ENCODE measurements at regions not wholly inside any gene's neighbourhood (a gene's known extent, or its start where the extent isn't known, plus 50 kb on each side); places are given as distances from the start of the nearest gene placed in this dataset.
"Not testable (repeated sequence)": the region's sequence is repeated elsewhere in the genome, so short reads cannot be mapped to it uniquely, and the experiment has no call there.

DNA sequence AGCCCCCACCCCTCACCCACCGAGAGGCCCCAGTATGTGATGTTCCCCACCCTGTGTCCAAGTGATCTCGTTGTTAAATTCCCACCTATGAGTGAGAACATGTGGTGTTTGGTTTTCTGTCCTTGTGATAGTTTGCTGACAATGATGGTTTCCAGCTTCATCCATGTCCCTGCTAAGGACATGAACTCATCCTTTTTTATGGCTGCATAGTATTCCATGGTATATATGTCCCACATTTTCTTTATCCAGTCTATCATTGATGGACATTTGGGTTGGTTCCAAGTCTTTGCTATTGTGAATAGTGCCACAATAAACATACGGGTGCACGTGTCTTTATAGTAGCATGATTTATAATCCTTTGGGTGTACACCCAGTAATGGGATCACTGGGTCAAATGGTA, 79.2 kb downstream of the PXDC1 start:
- not testable (repeated sequence) for DNase-seq (ENCODE audit: low read depth)

- DNase-seq (ENCODE audit: low read depth), result no peak
These were observed 80.1 kb downstream of the PXDC1 start for GRCh38 chr6:3671382-3671781.

- no peak for DNase-seq (ENCODE audit: low read depth)
These were observed 81.2 kb downstream of the PXDC1 start for GRCh38 chr6:3670356-3670755.

GRCh38 chr6:3669916-3670315, 81.6 kb downstream of the PXDC1 start:
- no peak for DNase-seq (ENCODE audit: low read depth)

DNA sequence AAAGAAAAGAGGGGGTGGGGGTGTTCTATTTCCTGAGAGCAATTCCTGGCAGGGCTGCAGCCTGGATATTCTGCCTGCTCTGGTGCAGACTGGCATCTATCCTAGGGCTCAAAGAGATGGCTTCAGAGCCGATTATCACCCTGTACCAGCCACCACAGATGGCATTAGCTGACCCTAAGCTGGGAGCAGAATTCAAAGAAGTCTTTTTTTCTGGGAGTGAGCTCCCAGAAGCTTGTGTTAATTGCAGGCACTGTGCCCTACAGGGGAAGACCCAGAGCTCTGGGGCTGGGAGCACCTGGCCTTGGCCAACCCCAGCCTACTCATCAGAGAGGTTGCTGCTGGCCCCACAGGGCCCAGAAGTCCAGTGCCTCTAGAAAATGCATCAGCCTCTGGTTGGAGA, 85.9 kb downstream of the PXDC1 start:
- no peak for DNase-seq (ENCODE audit: low read depth)

GRCh38 chr6:3664625-3665041, 86.9 kb downstream of the PXDC1 start:
- no peak for DNase-seq (ENCODE audit: low read depth)

DNA sequence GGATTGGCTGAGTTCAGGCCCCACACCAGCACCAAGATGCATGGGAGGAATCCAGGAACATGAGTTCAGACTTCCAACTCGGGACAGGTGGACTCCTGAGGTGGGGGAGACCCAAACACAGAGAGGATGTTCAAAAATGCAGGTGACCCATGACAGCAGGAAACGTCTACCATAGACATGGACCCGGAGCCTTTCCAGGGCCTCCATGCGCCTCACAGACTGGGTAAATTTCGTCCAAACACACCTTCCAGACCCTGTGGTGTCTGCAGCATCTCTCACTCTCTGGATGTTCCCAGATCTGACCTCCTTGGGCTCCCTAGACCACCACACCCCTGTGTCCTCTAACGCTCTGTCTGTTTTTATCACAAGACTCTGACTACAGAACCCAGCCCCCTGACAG, 87.7 kb downstream of the PXDC1 start:
- no peak for DNase-seq (ENCODE audit: low read depth)

- no peak for DNase-seq (ENCODE audit: low read depth)
These were observed 88.4 kb downstream of the PXDC1 start for GRCh38 chr6:3663081-3663480.

DNA sequence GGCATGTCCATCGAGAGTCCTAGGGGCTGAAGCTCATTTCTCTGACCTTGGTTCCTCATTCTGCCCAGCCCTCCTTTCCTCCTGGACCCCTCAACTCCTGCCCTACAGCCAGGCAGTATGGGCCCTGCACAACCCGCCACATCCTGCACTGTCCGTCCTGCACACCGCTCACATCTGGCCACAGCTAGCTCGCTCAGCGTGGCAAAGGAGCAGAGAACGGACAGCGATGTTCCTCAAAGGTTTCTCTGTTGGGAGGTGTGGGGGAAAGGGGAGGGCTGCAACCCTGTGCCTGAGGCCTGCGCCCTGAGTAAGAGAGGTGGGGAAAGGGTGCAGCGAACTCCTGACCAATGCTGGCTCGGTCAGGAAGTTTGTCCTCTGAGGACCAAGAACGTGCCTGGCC, 90.1 kb downstream of the PXDC1 start:
- no peak for DNase-seq (ENCODE audit: low read depth)

GRCh38 chr6:3660473-3660872, 91.0 kb downstream of the PXDC1 start:
- no peak for DNase-seq (ENCODE audit: low read depth)

GRCh38 chr6:3659748-3660147, 91.8 kb downstream of the PXDC1 start:
- no peak for DNase-seq (ENCODE audit: low read depth)

DNA sequence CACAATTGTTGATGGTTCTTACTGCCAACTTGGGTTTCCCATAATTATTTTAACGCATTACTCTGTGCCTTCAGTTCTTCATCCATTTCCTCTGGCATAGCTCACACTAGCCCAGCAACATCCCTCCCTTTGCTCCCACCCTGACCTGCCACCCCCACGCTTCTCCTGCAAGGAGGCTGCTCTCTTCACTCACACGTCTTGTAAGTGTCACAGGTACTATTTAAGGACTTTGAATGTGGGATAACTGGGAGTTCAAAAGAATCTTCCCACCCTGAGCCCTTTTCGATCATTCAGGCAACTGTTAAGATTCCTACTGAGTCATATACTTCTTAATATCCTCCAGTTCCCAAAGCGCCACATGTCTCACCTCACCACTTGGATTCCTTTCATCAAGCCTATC, 95.4 kb downstream of the PXDC1 start:
- no peak for DNase-seq (ENCODE audit: low read depth)

DNA sequence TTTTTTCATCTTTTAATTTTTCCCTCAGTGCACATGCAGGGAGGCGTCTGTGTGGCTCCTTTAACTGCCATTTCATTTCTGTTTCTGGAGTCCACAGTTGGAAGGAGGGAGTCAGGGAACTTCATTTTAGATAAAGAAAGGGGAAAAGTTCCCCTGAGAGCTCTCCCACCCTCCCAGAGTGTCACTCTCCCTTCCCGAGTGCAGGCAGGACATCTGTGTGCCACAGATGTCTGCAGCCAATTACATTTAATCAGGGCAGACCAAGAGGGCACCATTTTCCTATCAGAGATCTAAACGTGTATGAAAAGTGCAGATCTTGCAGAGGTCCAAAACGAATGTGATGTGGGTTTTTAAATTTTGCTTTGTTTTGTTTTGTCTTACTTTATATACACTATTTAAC, 96.6 kb downstream of the PXDC1 start:
- DNase-seq (ENCODE audit: low read depth), result no peak

GRCh38 chr6:3654436-3654835, 97.1 kb downstream of the PXDC1 start:
- DNase-seq (ENCODE audit: low read depth), result no peak

DNA sequence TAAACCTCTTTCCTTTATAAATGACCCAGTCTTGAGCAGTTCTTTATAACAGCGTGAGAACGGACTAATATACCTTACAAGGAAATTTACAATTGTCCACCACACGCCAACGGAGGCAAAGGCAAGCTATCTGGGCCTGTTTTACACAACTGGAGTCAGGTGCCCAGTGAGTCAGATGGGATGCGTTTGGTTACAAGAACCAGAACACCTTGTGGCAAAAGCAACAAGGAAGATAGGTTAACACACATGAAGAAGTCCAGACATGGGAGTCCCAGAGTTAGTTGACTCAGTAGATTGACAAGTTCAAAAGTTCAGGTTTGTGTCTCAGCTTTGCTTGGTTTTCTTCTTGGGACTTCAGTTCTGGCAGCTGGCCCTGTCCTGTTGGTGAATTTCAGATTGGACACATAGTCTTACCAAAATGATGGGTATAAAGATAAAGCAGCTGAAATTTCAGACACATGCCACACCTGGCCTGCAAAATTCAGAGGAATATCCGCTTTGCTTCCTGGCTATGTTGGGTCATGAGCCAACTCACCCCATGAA, 97.9 kb downstream of the PXDC1 start:
- no peak for DNase-seq (ENCODE audit: low read depth)

GRCh38 chr6:3651698-3652229, 99.7 kb downstream of the PXDC1 start:
- DNase-seq (ENCODE audit: low read depth), result no peak

DNA sequence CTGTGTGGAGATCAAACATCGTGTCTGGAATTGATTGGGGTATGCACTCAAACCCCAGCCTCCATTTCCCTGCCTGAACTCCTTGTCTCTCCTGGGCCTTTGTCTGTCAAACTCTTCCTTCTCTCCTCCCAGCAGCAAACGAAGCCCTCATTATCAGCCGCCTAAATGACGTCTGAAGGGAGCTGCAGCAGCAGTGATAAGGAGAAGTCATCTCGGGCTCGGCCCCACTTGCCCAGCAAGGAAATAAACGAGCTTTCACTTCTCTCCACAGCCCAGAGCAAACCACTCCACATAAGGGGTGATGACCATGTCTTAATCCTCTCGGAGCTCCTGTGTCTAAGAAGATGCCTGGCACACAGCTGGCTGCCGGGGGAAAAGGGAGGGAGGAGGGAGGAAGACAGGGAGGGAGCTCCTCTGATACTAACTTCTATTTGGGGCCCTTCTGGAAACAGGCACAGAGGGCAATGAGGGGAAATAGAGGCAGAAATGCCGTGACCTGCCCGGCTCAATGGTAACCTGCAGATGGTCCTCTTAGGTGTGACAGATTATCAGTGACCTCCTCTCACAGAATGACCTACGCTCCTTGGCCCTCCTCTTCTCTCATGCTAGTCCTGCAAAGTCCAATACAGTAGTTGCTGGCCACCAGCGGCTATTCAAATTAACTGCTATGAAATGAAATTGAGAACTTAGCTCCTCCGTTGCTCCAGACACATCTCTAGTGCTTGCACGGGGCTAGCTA, 100.4 kb downstream of the PXDC1 start:
- DNase-seq (ENCODE audit: low read depth), result no peak

GRCh38 chr6:3650076-3650958, 101.2 kb downstream of the PXDC1 start:
- DNase-seq (ENCODE audit: low read depth), result no peak

DNA sequence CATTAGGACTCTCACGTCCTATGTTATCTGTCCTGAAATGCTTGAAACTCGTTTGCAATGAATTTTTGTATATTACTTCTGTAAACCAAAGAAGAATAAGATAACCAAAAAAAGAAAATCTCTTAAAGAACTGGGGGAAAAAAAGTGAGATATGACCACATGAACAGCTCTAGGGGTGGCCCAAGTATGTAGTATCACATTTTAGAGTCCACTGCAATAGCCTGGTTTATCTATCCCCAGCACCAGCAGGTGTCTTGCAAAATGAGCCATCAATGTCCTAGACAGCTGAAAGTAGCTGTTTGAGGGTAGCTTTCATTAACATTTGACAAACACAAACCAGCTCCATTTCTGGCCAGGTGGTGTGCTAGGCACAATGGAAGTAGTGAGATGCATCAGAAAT, 102.8 kb downstream of the PXDC1 start:
- DNase-seq (ENCODE audit: low read depth), result no peak

DNA sequence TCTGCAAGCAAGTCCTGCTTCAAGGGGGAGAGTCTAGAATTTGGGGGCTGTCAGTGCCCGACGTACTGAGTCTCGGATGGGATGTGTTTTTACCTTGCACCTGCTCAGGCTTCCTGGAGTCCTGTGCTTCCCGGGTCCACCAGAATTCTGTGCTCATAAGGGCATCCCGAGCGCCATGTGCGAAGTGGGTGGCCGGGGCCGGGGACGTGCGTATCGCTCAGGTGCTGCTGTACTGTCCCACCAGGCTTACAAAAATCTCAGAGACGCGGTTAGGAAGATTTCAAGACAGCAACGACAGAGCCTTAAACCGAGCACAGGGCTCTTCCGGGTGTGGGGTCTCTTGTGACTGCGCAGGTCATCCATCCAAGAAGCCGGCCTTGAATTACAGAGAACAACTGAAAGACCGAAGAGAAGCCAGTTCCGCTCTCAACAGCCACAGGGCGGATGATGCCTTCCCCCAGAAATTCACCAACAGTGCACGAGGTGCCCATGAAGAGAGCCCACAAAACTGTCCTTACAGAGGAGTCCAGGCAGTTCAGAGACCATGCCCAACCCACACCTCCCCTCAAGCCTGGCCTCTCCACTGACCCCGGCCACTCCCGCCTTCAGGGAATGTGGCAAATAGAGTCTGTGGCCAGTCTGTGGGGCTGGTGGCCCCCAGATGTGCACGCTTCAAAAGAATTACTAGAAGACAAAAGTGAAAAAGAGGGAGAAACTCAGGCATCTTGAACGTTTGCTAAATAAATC, 104.7 kb downstream of the PXDC1 start:
- DNase-seq (ENCODE audit: low read depth), result no peak

- no peak for DNase-seq (ENCODE audit: low read depth)
These were observed 106.8 kb downstream of the PXDC1 start for GRCh38 chr6:3644739-3645012.
